Prostate gland (tissue), 2 donors: ENCODE measurements at regions not wholly inside any gene's neighbourhood (a gene's known extent, or its start where the extent isn't known, plus 50 kb on each side); places are given as distances from the start of the nearest gene placed in this dataset.

Experiments
- POLR2A ChIP-seq: fragments of 450-650 bp; IDR thresholded peaks from one replicate; pipeline ENCODE4 v1.6.1; 2016; ENCODE audit warnings: antibody characterized with exemption, mild to moderate bottlenecking
- POLR2AphosphoS5 ChIP-seq: sonication (generic); formaldehyde crosslinking; IDR thresholded peaks from one replicate; pipeline ENCODE4 v1.6.1; 2017; ENCODE audit warnings: antibody characterized with exemption
- TF ChIP-seq, protein P1 (sequence below), 4 experiments: fragments of 200-600 bp in 2 of 4; fragments of 450-650 bp in 2 of 4; sonication (generic) in 2 of 4; IDR thresholded peaks; 1 replicate in 3 of 4; 2 replicates in 1 of 4; pipeline ENCODE4 v1.5.1; 2016 to 2019; ENCODE audit warnings: antibody characterized with exemption in 4 of 4, mild to moderate bottlenecking in 2 of 4, moderate library complexity in 2 of 4

DNA sequence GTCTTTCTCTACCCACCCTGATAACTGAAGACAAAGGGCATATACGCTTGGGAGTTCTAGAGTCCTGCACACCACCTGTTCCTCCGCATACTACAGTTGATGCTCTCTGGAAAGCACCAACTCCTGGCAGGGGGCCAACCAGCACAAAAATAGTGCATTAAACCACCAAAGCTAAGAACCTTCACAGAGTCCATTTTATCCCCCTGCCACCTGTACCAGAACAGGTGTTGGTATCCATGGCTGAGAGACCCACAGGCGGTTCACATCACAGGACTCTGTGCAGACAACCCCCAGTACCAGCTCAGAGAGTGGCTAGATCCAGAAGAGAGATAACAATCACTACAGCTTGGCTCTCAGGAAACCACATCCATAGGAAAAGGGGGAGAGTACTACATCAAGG is 114.4 kb upstream of the POU1F1 start:
- no peak for TF ChIP-seq POLR2A
- TF ChIP-seq, protein P1, sequence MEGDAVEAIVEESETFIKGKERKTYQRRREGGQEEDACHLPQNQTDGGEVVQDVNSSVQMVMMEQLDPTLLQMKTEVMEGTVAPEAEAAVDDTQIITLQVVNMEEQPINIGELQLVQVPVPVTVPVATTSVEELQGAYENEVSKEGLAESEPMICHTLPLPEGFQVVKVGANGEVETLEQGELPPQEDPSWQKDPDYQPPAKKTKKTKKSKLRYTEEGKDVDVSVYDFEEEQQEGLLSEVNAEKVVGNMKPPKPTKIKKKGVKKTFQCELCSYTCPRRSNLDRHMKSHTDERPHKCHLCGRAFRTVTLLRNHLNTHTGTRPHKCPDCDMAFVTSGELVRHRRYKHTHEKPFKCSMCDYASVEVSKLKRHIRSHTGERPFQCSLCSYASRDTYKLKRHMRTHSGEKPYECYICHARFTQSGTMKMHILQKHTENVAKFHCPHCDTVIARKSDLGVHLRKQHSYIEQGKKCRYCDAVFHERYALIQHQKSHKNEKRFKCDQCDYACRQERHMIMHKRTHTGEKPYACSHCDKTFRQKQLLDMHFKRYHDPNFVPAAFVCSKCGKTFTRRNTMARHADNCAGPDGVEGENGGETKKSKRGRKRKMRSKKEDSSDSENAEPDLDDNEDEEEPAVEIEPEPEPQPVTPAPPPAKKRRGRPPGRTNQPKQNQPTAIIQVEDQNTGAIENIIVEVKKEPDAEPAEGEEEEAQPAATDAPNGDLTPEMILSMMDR (IDR thresholded peaks at IDR 0.05): no peak
- TF ChIP-seq POLR2AphosphoS5: no peak
